GM12872 (cell line): ENCODE measurements at regions not wholly inside any gene's neighbourhood (a gene's known extent, or its start where the extent isn't known, plus 50 kb on each side); places are given as distances from the start of the nearest gene placed in this dataset.

ENCODE experiments used
- TF ChIP-seq, protein P1 (sequence below): IDR thresholded peaks from 3 replicates; pipeline ENCODE4 v1.5.1; 2011; ENCODE audit warnings: low read depth, mild to moderate bottlenecking, low read length, moderate library complexity; ENCODE audit not compliant: insufficient read depth

DNA sequence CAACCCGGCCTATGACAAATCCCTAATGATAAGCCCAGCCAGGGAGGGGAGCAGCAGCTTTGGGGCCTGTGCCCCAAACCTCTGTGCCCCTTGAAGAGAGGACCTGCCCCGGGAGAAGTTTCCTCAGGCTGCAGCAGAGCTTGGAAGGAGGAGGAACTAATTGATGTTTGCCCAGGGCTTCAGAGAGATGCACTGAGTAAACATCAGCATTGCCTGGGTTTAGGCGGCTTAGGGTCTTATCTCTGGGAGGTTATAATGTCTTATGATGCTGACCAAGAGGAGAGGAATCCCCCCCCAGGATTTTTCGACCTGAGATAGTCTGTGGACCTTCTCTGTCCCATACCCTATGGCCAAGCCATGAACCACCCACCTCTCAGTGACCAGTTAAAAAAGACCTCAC, 148.7 kb upstream of the SDK2 start:
- TF ChIP-seq, protein P1, sequence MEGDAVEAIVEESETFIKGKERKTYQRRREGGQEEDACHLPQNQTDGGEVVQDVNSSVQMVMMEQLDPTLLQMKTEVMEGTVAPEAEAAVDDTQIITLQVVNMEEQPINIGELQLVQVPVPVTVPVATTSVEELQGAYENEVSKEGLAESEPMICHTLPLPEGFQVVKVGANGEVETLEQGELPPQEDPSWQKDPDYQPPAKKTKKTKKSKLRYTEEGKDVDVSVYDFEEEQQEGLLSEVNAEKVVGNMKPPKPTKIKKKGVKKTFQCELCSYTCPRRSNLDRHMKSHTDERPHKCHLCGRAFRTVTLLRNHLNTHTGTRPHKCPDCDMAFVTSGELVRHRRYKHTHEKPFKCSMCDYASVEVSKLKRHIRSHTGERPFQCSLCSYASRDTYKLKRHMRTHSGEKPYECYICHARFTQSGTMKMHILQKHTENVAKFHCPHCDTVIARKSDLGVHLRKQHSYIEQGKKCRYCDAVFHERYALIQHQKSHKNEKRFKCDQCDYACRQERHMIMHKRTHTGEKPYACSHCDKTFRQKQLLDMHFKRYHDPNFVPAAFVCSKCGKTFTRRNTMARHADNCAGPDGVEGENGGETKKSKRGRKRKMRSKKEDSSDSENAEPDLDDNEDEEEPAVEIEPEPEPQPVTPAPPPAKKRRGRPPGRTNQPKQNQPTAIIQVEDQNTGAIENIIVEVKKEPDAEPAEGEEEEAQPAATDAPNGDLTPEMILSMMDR: no peak

DNA sequence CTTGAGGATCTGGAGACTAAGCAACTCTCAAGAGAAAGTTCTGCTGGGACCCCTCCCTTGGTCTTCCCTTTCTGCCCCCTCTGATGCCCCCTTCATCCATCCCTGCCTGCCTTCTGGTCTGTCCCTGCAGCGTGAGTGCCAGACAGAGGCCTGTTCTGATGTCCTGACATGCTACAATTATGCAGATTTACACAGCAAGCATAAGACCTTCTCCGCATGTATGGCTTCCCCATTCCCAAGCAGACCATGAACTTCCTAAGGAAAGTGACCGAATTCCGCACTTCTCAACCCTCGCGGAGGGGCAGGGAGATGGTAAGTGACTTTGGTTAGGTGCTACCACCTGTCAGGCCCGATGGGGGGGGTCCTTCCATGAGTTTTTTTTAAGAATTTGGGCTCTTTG, 150.1 kb upstream of the SDK2 start:
- TF ChIP-seq, protein P1: no peak

DNA sequence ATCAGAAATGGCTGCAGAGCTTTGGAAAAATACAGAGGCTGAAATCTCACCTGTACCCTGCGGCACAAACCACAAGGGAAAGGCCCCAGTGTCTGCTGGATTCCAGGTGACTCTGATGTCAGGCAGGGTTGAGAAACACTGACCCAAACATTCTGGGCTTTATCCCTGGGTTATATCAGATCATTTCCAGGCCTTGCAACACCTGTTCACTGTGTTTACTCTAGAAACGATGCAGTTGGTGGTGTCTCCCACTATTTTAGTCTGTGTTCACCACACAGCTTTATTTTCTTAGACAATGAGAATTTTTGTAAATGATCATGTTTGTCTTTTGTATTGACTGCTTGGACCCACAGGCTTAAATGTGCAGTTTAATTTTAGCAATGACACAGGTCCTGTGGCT, 151.5 kb upstream of the SDK2 start:
- TF ChIP-seq, protein P1: no peak

DNA sequence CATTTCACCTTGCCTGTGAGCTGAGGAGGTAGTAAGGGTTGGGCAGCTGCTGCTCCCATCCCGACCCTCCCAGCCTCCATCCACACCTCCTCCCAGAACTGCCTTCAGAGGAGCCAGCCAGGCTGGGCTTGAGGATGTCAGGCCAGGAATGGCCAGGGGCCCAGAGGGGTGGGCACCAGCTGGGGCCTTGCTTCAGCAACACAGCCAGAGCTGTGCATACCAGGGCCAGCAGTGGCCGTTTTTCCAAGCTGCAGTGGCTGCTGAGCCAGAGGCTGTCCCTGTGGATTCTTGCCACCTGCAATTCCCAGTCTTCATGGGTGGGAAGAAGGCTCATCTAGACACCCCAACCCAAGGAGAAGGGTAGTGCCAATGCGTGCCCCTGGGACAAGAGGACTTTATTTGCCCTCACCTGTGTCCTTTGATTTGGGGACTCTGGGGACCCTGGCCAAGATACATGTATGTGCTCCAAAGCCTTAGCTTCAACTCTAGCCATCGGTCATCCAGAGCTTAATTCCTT, 153.4 kb upstream of the SDK2 start:
- TF ChIP-seq, protein P1: no peak

DNA sequence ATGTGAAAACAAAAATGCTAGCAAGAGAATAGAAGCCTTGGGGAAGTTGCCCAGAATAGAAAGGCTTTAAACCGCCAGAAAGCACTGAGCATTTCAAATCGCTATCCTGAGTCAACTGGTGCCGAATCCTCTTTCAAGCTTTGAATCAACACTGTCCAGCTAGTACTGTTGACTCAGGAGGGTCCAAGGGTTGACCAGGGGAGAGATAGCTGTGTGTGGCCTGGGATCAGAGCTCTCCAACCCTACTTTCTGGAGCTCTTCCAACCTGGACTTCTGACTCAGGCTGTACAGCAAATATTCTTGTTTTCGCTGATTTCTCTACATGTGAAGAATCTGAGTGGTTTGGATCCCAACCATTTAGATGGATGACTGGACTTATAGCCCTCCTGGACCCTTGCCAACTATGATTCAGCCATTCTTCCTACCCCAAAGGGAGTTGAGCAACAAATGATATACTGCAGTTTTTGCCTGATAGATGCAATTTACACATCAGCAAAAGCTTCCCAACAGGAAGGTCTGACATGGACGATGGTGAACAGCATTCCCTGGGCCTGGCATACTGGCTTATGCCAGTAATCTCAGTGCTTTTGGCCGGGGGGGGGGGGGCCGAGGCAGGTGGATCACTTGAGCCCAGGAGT, 154.0 kb upstream of the SDK2 start:
- TF ChIP-seq, protein P1: no peak

DNA sequence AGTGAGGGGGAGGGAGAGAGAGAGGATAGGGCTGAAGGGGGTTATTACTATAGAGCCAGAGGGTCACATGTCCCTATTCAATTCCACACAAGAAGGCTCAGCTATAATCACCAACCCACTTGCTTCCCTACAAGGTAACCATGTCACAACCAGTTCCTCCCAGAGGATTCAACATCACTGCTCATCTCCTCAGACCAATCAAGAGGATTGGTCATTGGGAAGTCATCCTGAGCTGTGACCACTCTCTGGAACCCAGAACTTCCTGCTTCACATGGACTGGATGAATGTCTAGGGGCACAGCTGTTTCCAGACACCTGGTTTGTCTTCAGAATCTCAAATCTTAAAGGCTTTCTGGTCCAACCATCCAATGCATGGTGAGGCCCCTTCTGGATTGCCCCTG, 154.9 kb upstream of the SDK2 start:
- TF ChIP-seq, protein P1: no peak

DNA sequence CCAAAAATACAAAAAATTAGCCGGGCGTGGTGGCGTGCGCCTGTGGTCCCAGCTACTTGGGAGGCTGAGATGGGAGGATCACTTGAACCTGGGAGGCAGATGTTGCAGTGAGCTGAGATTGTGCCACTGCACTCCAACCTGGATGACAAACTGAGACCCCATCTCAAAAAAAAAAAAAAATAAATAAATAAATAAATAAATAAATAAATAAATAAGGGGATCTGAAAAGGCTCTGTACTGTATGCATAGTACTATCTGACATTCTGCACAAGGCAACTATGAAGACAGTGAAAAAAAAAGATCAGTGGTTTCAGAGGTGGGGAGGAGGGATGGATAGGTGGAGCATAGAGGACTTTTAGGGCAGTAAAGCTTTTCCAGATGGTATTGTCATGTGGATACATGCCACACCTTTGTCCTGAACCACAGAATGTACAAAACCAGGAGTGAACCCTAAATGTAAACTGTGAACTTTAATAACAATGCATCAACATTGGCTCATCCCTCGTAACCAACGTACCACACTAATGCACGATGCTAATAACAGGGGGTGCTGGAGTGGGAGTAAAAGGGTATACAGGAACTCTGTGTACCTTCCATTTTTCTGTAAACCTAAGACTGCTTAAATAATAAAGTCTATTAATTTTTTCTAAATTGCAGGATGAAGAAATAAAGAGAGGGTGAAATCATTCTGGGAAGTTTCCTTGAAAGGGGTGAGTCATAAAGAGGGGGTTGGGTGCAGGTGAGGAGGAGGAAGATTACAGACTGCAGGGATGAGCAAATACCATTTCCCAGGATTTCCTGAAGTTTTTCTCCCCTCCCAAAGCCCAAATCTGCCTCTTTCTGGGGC, 155.8 kb upstream of the SDK2 start:
- TF ChIP-seq, protein P1: no peak
